Fibroblast of villous mesenchyme (primary cell): ENCODE measurements at regions not wholly inside any gene's neighbourhood (a gene's known extent, or its start where the extent isn't known, plus 50 kb on each side); places are given as distances from the start of the nearest gene placed in this dataset.
A peak's percentile ranks its signal among the peaks of the same experiment; 100 is the strongest.

ENCODE experiments used
- DNase-seq: peaks from one replicate; pipeline ENCODE4 v3.0.0-alpha.2; 2010; ENCODE audit warnings: low read depth
- H3K4me3 ChIP-seq: 2 replicates; pipeline ENCODE4 v1.5.1; 2011; ENCODE audit warnings: low read depth, mild to moderate bottlenecking, low read length
- CTCF ChIP-seq: IDR thresholded peaks from 2 replicates; pipeline ENCODE4 v1.5.1; 2012; ENCODE audit warnings: low read depth, mild to moderate bottlenecking, low read length; ENCODE audit not compliant: insufficient read depth

GRCh38 chr10:43756341-43756740 is 107.7 kb upstream of the ZNF32 start:
- H3K4me3 ChIP-seq, result no peak overlapping the region
- DNase-seq, result no peak
- no peak for TF ChIP-seq CTCF

GRCh38 chr10:43754569-43755260 is 106.0 kb upstream of the ZNF32 start:
- no peak for TF ChIP-seq CTCF
- DNase-seq, result no peak
- no peak overlapping the region for H3K4me3 ChIP-seq

- H3K4me3 ChIP-seq, result no peak overlapping the region
- no peak for TF ChIP-seq CTCF
- no peak for DNase-seq
These were observed 104.8 kb upstream of the ZNF32 start for GRCh38 chr10:43753397-43754061.

GRCh38 chr10:43752682-43753081 is 104.0 kb upstream of the ZNF32 start:
- H3K4me3 ChIP-seq, result no peak overlapping the region
- DNase-seq, result no peak
- TF ChIP-seq CTCF, result no peak

- no peak overlapping the region for H3K4me3 ChIP-seq
- no peak for DNase-seq
- TF ChIP-seq CTCF, result no peak
These were observed 103.0 kb upstream of the ZNF32 start for GRCh38 chr10:43751646-43752045.

- peak; percentile 2 for DNase-seq
- H3K4me3 ChIP-seq, result no peak overlapping the region
- TF ChIP-seq CTCF, result no peak
These were observed 101.4 kb upstream of the ZNF32 start for GRCh38 chr10:43749940-43750552.
